IPS-11a (cell line): ENCODE measurements at regions not wholly inside any gene's neighbourhood (a gene's known extent, or its start where the extent isn't known, plus 50 kb on each side); places are given as distances from the start of the nearest gene placed in this dataset.
"Not testable (repeated sequence)": the region's sequence is repeated elsewhere in the genome, so short reads cannot be mapped to it uniquely, and the experiment has no call there.

Experiments used
- H3K4me3 ChIP-seq: one replicate; pipeline ENCODE4 v1.5.1; 2013; ENCODE audit warnings: low read depth, low read length, control low read depth

GRCh38 chrX:110965409-110966090, 130.4 kb upstream of the PAK3 start:
- no peak overlapping the region for H3K4me3 ChIP-seq

GRCh38 chrX:110964786-110965185, 131.2 kb upstream of the PAK3 start:
- no peak overlapping the region for H3K4me3 ChIP-seq

GRCh38 chrX:110962451-110962850, 133.5 kb upstream of the PAK3 start:
- no peak overlapping the region for H3K4me3 ChIP-seq

GRCh38 chrX:110955706-110956105, 140.3 kb upstream of the PAK3 start:
- no peak overlapping the region for H3K4me3 ChIP-seq

GRCh38 chrX:110954428-110955100, 141.4 kb upstream of the PAK3 start:
- H3K4me3 ChIP-seq = no peak overlapping the region

- H3K4me3 ChIP-seq = no peak overlapping the region
Measured at GRCh38 chrX:110951472-110952269, 144.3 kb upstream of the PAK3 start.

- H3K4me3 ChIP-seq = peak overlapping the region; percentile 37
Measured at GRCh38 chrX:110944751-110945675, 149.4 kb upstream of the CHRDL1 start.

- H3K4me3 ChIP-seq = peak overlapping the region; percentile 37
Measured at GRCh38 chrX:110944311-110944750, 148.7 kb upstream of the CHRDL1 start.

- no peak overlapping the region for H3K4me3 ChIP-seq
Measured at GRCh38 chrX:110941906-110942305, 146.3 kb upstream of the CHRDL1 start.

- no peak overlapping the region for H3K4me3 ChIP-seq
Measured at GRCh38 chrX:110938977-110939732, 143.5 kb upstream of the CHRDL1 start.

GRCh38 chrX:110924871-110925270, 129.3 kb upstream of the CHRDL1 start:
- H3K4me3 ChIP-seq = no peak overlapping the region

GRCh38 chrX:110920991-110921390, 125.4 kb upstream of the CHRDL1 start:
- no peak overlapping the region for H3K4me3 ChIP-seq

- H3K4me3 ChIP-seq = no peak overlapping the region
Measured at GRCh38 chrX:110915570-110915969, 120.0 kb upstream of the CHRDL1 start.

- no peak overlapping the region for H3K4me3 ChIP-seq
Measured at GRCh38 chrX:110915111-110915510, 119.5 kb upstream of the CHRDL1 start.

- H3K4me3 ChIP-seq = no peak overlapping the region
Measured at GRCh38 chrX:110914281-110914680, 118.7 kb upstream of the CHRDL1 start.

GRCh38 chrX:110904747-110905146, 109.1 kb upstream of the CHRDL1 start:
- H3K4me3 ChIP-seq = not testable (repeated sequence)

- no peak overlapping the region for H3K4me3 ChIP-seq
Measured at GRCh38 chrX:110881971-110882370, 86.4 kb upstream of the CHRDL1 start.

- H3K4me3 ChIP-seq = no peak overlapping the region
Measured at GRCh38 chrX:110877326-110877725, 81.7 kb upstream of the CHRDL1 start.

- H3K4me3 ChIP-seq = no peak overlapping the region
Measured at GRCh38 chrX:110871839-110872238, 76.2 kb upstream of the CHRDL1 start.

GRCh38 chrX:110866421-110866820, 70.8 kb upstream of the CHRDL1 start:
- no peak overlapping the region for H3K4me3 ChIP-seq
